DOHH2 (cell line): ENCODE measurements at regions not wholly inside any gene's neighbourhood (a gene's known extent, or its start where the extent isn't known, plus 50 kb on each side); places are given as distances from the start of the nearest gene placed in this dataset.

ENCODE experiments used
- CTCF ChIP-seq: fragments of 200-600 bp; sonication (generic); IDR thresholded peaks from one replicate; pipeline ENCODE4 v1.5.1; 2014; ENCODE audit warnings: antibody characterized with exemption, mild to moderate bottlenecking, low read depth, low read length; ENCODE audit not compliant: poor library complexity, severe bottlenecking
- EZH2phosphoT487 ChIP-seq: fragments of 200-600 bp; sonication (generic); IDR thresholded peaks from 2 replicates; pipeline ENCODE4 v1.6.1; 2017; ENCODE audit warnings: borderline replicate concordance, mild to moderate bottlenecking, antibody characterized with exemption, low read length, moderate library complexity, mixed read lengths

GRCh38 chr3:56976651-56977560 is 83.6 kb upstream of the SPATA12 start:
- TF ChIP-seq CTCF (no peak), EZH2phosphoT487 (no peak)
